MCF 10A (cell line): ENCODE measurements at regions not wholly inside any gene's neighbourhood (a gene's known extent, or its start where the extent isn't known, plus 50 kb on each side); places are given as distances from the start of the nearest gene placed in this dataset.
A peak's percentile ranks its signal among the peaks of the same experiment; 100 is the strongest.

Experiments
- BruUV-seq: library from RNA; stranded (reverse); fragments of 400-500 nt; replicated peaks from 2 replicates; lab custom pipeline; 2021; lab: Mats Ljungman, UMichigan
- CTCF ChIA-PET: fragments of 300-600 bp; sonication (Branson Sonifier 250); formaldehyde crosslinking; extraction: SDS; loops from one replicate; lab custom pipeline; 2021; ENCODE audit warnings: antibody characterized with exemption, inconsistent platforms; lab: Yijun Ruan, JAX
- POLR2A ChIA-PET: fragments of 300-600, 350-650 bp; sonication (Branson Sonifier 250); formaldehyde crosslinking; extraction: SDS; loops from one replicate; lab custom pipeline; 2020; ENCODE audit warnings: antibody characterized with exemption, inconsistent platforms; lab: Yijun Ruan, JAX
- DNase-seq: peaks from one replicate; pipeline ENCODE4 v3.0.0-alpha.2; 2018; ENCODE audit not compliant: unreplicated experiment
- H3K27ac Mint-ChIP-seq: one replicate; pipeline ENCODE4 v1.8.0; 2022; ENCODE audit warnings: mild to moderate bottlenecking, low read depth, mixed read lengths; ENCODE audit not compliant: unreplicated experiment
- H3K27me3 Mint-ChIP-seq: one replicate; pipeline ENCODE4 v1.8.0; 2022; ENCODE audit warnings: mixed read lengths; ENCODE audit not compliant: insufficient read depth, unreplicated experiment
- H3K36me3 Mint-ChIP-seq: one replicate; pipeline ENCODE4 v1.8.0; 2022; ENCODE audit warnings: mild to moderate bottlenecking, moderate library complexity, mixed read lengths; ENCODE audit not compliant: insufficient read depth, unreplicated experiment
- H3K4me1 Mint-ChIP-seq: one replicate; pipeline ENCODE4 v1.8.0; 2022; ENCODE audit warnings: mixed read lengths; ENCODE audit not compliant: insufficient read depth, unreplicated experiment
- H3K4me3 Mint-ChIP-seq: one replicate; pipeline ENCODE4 v1.8.0; 2022; ENCODE audit warnings: mild to moderate bottlenecking, moderate library complexity, mixed read lengths; ENCODE audit not compliant: unreplicated experiment
- H3K9me3 Mint-ChIP-seq: one replicate; pipeline ENCODE4 v1.8.0; 2022; ENCODE audit warnings: mixed read lengths; ENCODE audit not compliant: unreplicated experiment
- CTCF ChIP-seq: fragments of 200-600 bp; IDR thresholded peaks from one replicate; pipeline ENCODE4 v1.8.0; 2022; ENCODE audit warnings: antibody characterized with exemption, mild to moderate bottlenecking; ENCODE audit not compliant: unreplicated experiment
- intact Hi-C: fragments of 100-400 bp; cut with micrococcal nuclease; formaldehyde crosslinking; loops from 2 replicates; pipeline ENCODE4 v1.14.1; 2022

GRCh38 chr6:144411531-144412165 is 126.5 kb downstream of the UTRN start:
- DNase-seq, result no peak
- intact Hi-C loops, result loop anchor here (10.0 kb wide), 2 partner anchors 67 to 197 kb away; no protein-coding TSS in a partner anchor
- H3K36me3 Mint-ChIP-seq, result no peaks in the 10 kb centered on the region
- no peak overlapping the region for H3K27ac Mint-ChIP-seq
- ChIA-PET POLR2A (no interaction called here), CTCF (no interaction called here)
- no peak overlapping the region for H3K4me3 Mint-ChIP-seq
- no peaks in the 10 kb centered on the region for H3K27me3 Mint-ChIP-seq
- BruUV-seq, result no TSS peak
- no peak for TF ChIP-seq CTCF
- no peaks in the 10 kb centered on the region for H3K9me3 Mint-ChIP-seq
- peaks cover 33% of the 10 kb centered on the region for H3K4me1 Mint-ChIP-seq

- no peak for TF ChIP-seq CTCF
- intact Hi-C loops, result loop anchor here (10.0 kb wide), 2 partner anchors 69 to 199 kb away; no protein-coding TSS in a partner anchor
These were observed 128.3 kb downstream of the UTRN start for GRCh38 chr6:144413418-144413817.

GRCh38 chr6:144415014-144415413 is 129.9 kb downstream of the UTRN start:
- no peaks in the 10 kb centered on the region for H3K27me3 Mint-ChIP-seq
- peaks cover 33% of the 10 kb centered on the region for H3K4me1 Mint-ChIP-seq
- no peak for TF ChIP-seq CTCF
- intact Hi-C loops, result loop anchor here (1.0 to 10.0 kb wide), 3 partner anchors 70 to 200 kb away; no protein-coding TSS in a partner anchor
- ChIA-PET CTCF (interaction anchor here (1.0 kb wide), 1 partner anchor 10 kb away, joined by 3 read pairs; no protein-coding TSS in a partner anchor), POLR2A (interaction anchor here (0.5 to 3.2 kb wide), 5 partner anchors 129 to 1427 kb away, joined by 3 to 16 read pairs (median 3); no protein-coding TSS in a partner anchor)
- H3K4me3 Mint-ChIP-seq, result no peak overlapping the region
- peak overlapping the region; percentile 70 for H3K27ac Mint-ChIP-seq
- no peaks in the 10 kb centered on the region for H3K9me3 Mint-ChIP-seq
- DNase-seq, result peak; percentile 72
- H3K36me3 Mint-ChIP-seq, result no peaks in the 10 kb centered on the region
- BruUV-seq, result no TSS peak

More at GRCh38 chr6:144413418-144413817, 128.3 kb downstream of the UTRN start:
- no TSS peak for BruUV-seq
- CTCF ChIA-PET, result no interaction called here
- peak; percentile 23 for DNase-seq
- Mint-ChIP-seq H3K4me3 (no peak overlapping the region), H3K9me3 (no peaks in the 10 kb centered on the region), H3K27me3 (no peaks in the 10 kb centered on the region), H3K4me1 (peaks cover 33% of the 10 kb centered on the region), H3K36me3 (no peaks in the 10 kb centered on the region), H3K27ac (no peak overlapping the region)
- POLR2A ChIA-PET, result no interaction called here

- BruUV-seq, result no TSS peak
- H3K36me3 Mint-ChIP-seq, result no peaks in the 10 kb centered on the region
- H3K27me3 Mint-ChIP-seq, result no peaks in the 10 kb centered on the region
- no peak for TF ChIP-seq CTCF
- peak overlapping the region; percentile 1 for H3K4me3 Mint-ChIP-seq
- POLR2A ChIA-PET, result interaction anchor here (1.0 to 3.2 kb wide), 2 partner anchors 130 to 132 kb away, joined by 3 to 16 read pairs; no protein-coding TSS in a partner anchor
- no peaks in the 10 kb centered on the region for H3K9me3 Mint-ChIP-seq
- intact Hi-C loops, result loop anchor here (1.0 to 10.0 kb wide), 3 partner anchors 71 to 201 kb away; no protein-coding TSS in a partner anchor
- H3K27ac Mint-ChIP-seq, result peak overlapping the region; percentile 70
- CTCF ChIA-PET, result interaction anchor here (0.9 to 1.0 kb wide), 2 partner anchors 10 to 41 kb away, joined by 3 read pairs; no protein-coding TSS in a partner anchor
- peaks cover 33% of the 10 kb centered on the region for H3K4me1 Mint-ChIP-seq
- peak; percentile 47 for DNase-seq
These were observed 130.7 kb downstream of the UTRN start for GRCh38 chr6:144415835-144416237.
